Ovary (tissue), 7 donors: ENCODE measurements at regions not wholly inside any gene's neighbourhood (a gene's known extent, or its start where the extent isn't known, plus 50 kb on each side); places are given as distances from the start of the nearest gene placed in this dataset.

ENCODE experiments used
- DNase-seq, 5 donors: peaks; one replicate each; pipeline ENCODE4 v3.0.0-alpha.2; 2019 to 2020
- H3K27ac ChIP-seq, 2 donors: fragments of 200-600 bp; one replicate each; pipeline versions ENCODE4 v1.5.1 to v1.8.0; 2019 to 2022
- H3K27me3 ChIP-seq: fragments of 200-600 bp; one replicate; pipeline ENCODE4 v1.8.0; 2022
- H3K36me3 ChIP-seq: fragments of 200-600 bp; sonication (generic); one replicate; pipeline ENCODE4 v1.5.1; 2019
- H3K4me1 ChIP-seq: one replicate; pipeline ENCODE4 v1.8.1; 2013; ENCODE audit warnings: mild to moderate bottlenecking, moderate library complexity; ENCODE audit not compliant: insufficient read depth
- H3K4me3 ChIP-seq: fragments of 200-600 bp; sonication (generic); one replicate; pipeline ENCODE4 v1.5.1; 2017
- H3K9me3 ChIP-seq, 2 donors: fragments of 200-600 bp in 1 of 2; sonication (generic) in 1 of 2; one replicate each; pipeline versions ENCODE4 v1.5.1 to v1.8.1; 2013 to 2019; ENCODE audit warnings: mild to moderate bottlenecking in 1 of 2, moderate library complexity in 1 of 2
- CTCF ChIP-seq, 3 donors: fragments of 450-650 bp in 2 of 3; fragments of 200-600 bp in 1 of 3; IDR thresholded peaks; one replicate each; pipeline versions ENCODE4 v1.5.1 to v1.8.0; 2016 to 2022; ENCODE audit warnings: antibody characterized with exemption in 3 of 3, mild to moderate bottlenecking in 1 of 3
- EP300 ChIP-seq: sonication (generic); formaldehyde crosslinking; IDR thresholded peaks from one replicate; pipeline ENCODE4 v1.6.1; 2017; ENCODE audit warnings: antibody characterized with exemption
- POLR2A ChIP-seq: fragments of 450-650 bp; IDR thresholded peaks from one replicate; pipeline ENCODE4 v1.6.1; 2017; ENCODE audit warnings: antibody characterized with exemption, mild to moderate bottlenecking, moderate library complexity
- WGBS, 3 donors: extraction: QIAGEN DNeasy Blood & Tissue Kit in 1 of 3; methylation state at CpG; one replicate each; pipeline versions ENCODE4 v1.1.5 to v1.1.7; 2013 to 2017; 5-methylcytosine and 5-hydroxymethylcytosine counted together
- intact Hi-C, 4 donors: fragments of 100-400 bp; cut with DNase I; formaldehyde crosslinking; loops; one replicate each; pipeline versions ENCODE4 v1.11.0 to v1.15.1; 2022 to 2023
- donor health status: DM: no; HTN: no; CAD: no; lungs with moderate emphysema.
- donor health status: DM: no; HTN: no; CAD: no.
- donor health status: Bipolar disorder and iron deficiency.
- donor health status: DM: no; HTN: no; CAD: no.
- donor health status: DM: yes; HTN: yes; CAD: no.

- H3K27ac ChIP-seq = no peak overlapping the region
- H3K9me3 ChIP-seq = no peaks in the 10 kb centered on the region
- H3K36me3 ChIP-seq = no peaks in the 10 kb centered on the region
- intact Hi-C loops = no loop called here
- H3K4me3 ChIP-seq = no peak overlapping the region
- H3K27me3 ChIP-seq = no peaks in the 10 kb centered on the region
- TF ChIP-seq EP300 = no peak
- TF ChIP-seq CTCF (IDR thresholded peaks at IDR 0.05) = no peak
- H3K4me1 ChIP-seq = no peaks in the 10 kb centered on the region
- 80 to 85% (median 80%) methylated on average over 3 of the region's 3 CpGs for WGBS, 3 donors
- DNase-seq = no peak
Observed at GRCh38 chr1:217053676-217054075, 330.4 kb upstream of the ESRRG start.

- DNase-seq = no peak
- no peaks in the 10 kb centered on the region for H3K36me3 ChIP-seq
- no peaks in the 10 kb centered on the region for H3K27me3 ChIP-seq
- 41 to 72% (median 64%) methylated on average over 2 of the region's 2 CpGs for whole genome bisulfite sequencing, 3 donors
- H3K27ac ChIP-seq = no peak overlapping the region
- TF ChIP-seq CTCF (IDR thresholded peaks at IDR 0.05) (no peak), EP300 (no peak), POLR2A (no peak)
- H3K9me3 ChIP-seq = no peaks in the 10 kb centered on the region
- intact Hi-C loops = no loop called here
- no peak overlapping the region for H3K4me3 ChIP-seq
- H3K4me1 ChIP-seq = no peaks in the 10 kb centered on the region
Observed at GRCh38 chr1:217052626-217053025, 329.4 kb upstream of the ESRRG start.

GRCh38 chr1:217052196-217052595, 329.0 kb upstream of the ESRRG start:
- Histone ChIP-seq H3K9me3 (no peaks in the 10 kb centered on the region), H3K27ac (no peak overlapping the region), H3K4me1 (no peaks in the 10 kb centered on the region), H3K36me3 (no peaks in the 10 kb centered on the region), H3K4me3 (no peak overlapping the region), H3K27me3 (no peaks in the 10 kb centered on the region)
- WGBS, 3 donors = 56 to 85% (median 62%) methylated on average over 2 of the region's 2 CpGs
- intact Hi-C loops = no loop called here
- TF ChIP-seq POLR2A (no peak), EP300 (no peak), CTCF (IDR thresholded peaks at IDR 0.05) (no peak)
- no peak for DNase-seq

GRCh38 chr1:217049721-217050120, 326.5 kb upstream of the ESRRG start:
- no peak for TF ChIP-seq POLR2A
- TF ChIP-seq CTCF (IDR thresholded peaks at IDR 0.05) = no peak
- no peak for TF ChIP-seq EP300
- Histone ChIP-seq H3K27me3 (no peaks in the 10 kb centered on the region), H3K9me3 (no peaks in the 10 kb centered on the region), H3K4me1 (no peaks in the 10 kb centered on the region), H3K4me3 (no peak overlapping the region), H3K36me3 (no peaks in the 10 kb centered on the region), H3K27ac (no peak overlapping the region)
- intact Hi-C loops = no loop called here
- 44 to 56% (median 51%) methylated on average over 2 of the region's 2 CpGs for WGBS, 3 donors
- no peak for DNase-seq

DNA sequence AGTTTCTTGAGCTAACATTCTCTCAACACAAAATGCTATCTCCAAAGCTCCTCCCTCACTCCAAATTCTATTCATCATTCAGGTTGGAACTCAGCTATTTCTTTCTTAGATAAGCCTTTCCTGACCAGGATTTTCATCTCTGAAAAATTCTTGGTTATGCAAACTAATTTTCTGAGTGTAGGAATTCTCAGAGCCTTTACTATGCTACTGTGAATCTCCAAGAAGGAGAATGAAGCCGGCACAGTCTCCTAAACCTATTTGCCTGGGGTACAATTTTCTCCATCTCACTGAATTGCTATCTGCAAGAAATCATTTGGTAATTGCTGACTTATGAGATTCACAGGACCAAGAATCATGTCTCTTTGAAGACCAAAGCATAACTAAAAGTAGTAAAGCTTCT, 325.9 kb upstream of the ESRRG start:
- H3K9me3 ChIP-seq = no peaks in the 10 kb centered on the region
- H3K27ac ChIP-seq = no peak overlapping the region
- H3K4me3 ChIP-seq = no peak overlapping the region
- no peak for TF ChIP-seq POLR2A
- no peak for TF ChIP-seq CTCF (IDR thresholded peaks at IDR 0.05)
- no peak for TF ChIP-seq EP300
- intact Hi-C loops = no loop called here
- 92 to 99% (median 93%) methylated on average over 1 of the region's 1 CpG for WGBS, 3 donors
- H3K4me1 ChIP-seq = no peaks in the 10 kb centered on the region
- H3K36me3 ChIP-seq = no peaks in the 10 kb centered on the region
- no peaks in the 10 kb centered on the region for H3K27me3 ChIP-seq
- no peak for DNase-seq
